ENCODE measurements at regions not wholly inside any gene's neighbourhood (a gene's known extent, or its start where the extent isn't known, plus 50 kb on each side); places are given as distances from the start of the nearest gene placed in this dataset.

- no peak for TF ChIP-seq ZBTB40 (IDR thresholded peaks at IDR 0.05; ENCODE audit: borderline replicate concordance)
- no peak for TF ChIP-seq CBX5 (IDR thresholded peaks at IDR 0.05; ENCODE audit: low read depth)
- TF ChIP-seq MEF2B (IDR thresholded peaks at IDR 0.05; ENCODE audit: partially characterized antibody, poor library complexity, severe bottlenecking), result no peak
Measured at GRCh38 chr14:87783071-87783470, 209.9 kb downstream of the GALC start (continued).

- H3K4me2 ChIP-seq (ENCODE audit: control insufficient read depth, insufficient read depth), result no peak overlapping the region
- no peak overlapping the region for H3K27ac ChIP-seq (ENCODE audit: control insufficient read depth, insufficient read depth)
- no peaks in the 10 kb centered on the region for H3K79me2 ChIP-seq (ENCODE audit: control insufficient read depth, insufficient read depth, low read length)
- ChIA-PET RAD21 (ENCODE audit: unreplicated experiment) (no interaction called here), SMC1A (ENCODE audit: uncharacterized antibody, unreplicated experiment) (no interaction called here), POLR2A (no interaction called here), CTCF (no interaction called here)
- no peaks in the 10 kb centered on the region for H3K27me3 ChIP-seq (replicated peaks in 1 of 2; ENCODE audit: control insufficient read depth in 2 of 2, insufficient read depth in 2 of 2, low read length in 1 of 2)
- BruUV-seq (replicated peaks), result no TSS peak
- in situ Hi-C loops (cut with MboI), result no loop called here
- no peaks in the 10 kb centered on the region for H3K4me1 ChIP-seq (ENCODE audit: control insufficient read depth, insufficient read depth, low read length)
- no peaks in the 10 kb centered on the region for H4K20me1 ChIP-seq (ENCODE audit: control insufficient read depth, insufficient read depth)
- H3K9ac ChIP-seq (ENCODE audit: control insufficient read depth, insufficient read depth, low read length), result no peak overlapping the region
- no peak for FAIRE-seq
- no peaks in the 10 kb centered on the region for H3K36me3 ChIP-seq (ENCODE audit: control insufficient read depth in 2 of 2, insufficient read depth in 2 of 2, low read length in 1 of 2)
- H2AFZ ChIP-seq (ENCODE audit: control insufficient read depth, low read depth, low read length), result no peak overlapping the region
- WGBS (ENCODE audit: insufficient coverage, insufficient replicate concordance, low lambda C conversion rate, missing lambda C conversion rate), result 44% methylated on average over 7 of the region's 7 CpGs
- no peak overlapping the region for H3K4me3 ChIP-seq
- H3K9me3 ChIP-seq (replicated peaks; ENCODE audit: control insufficient read depth, insufficient read depth, low read length), result no peaks in the 10 kb centered on the region
- intact Hi-C loops (cut with micrococcal nuclease; ENCODE audit: unreplicated experiment), result no loop called here
- DNase-seq (ENCODE audit: low read depth, low spot score), result no peak
- no peak for ATAC-seq
- no peak for TF ChIP-seq FOXM1 (IDR thresholded peaks at IDR 0.05; ENCODE audit: low read depth, low read length)
- TF ChIP-seq ATF7 (IDR thresholded peaks at IDR 0.05; ENCODE audit: low read depth), result no peak
- no peak for TF ChIP-seq TCF12 (IDR thresholded peaks at IDR 0.05; ENCODE audit: low read depth, low read length)
- no peak for TF ChIP-seq SIN3A (IDR thresholded peaks at IDR 0.05; ENCODE audit: low read depth, low read length)
- no peak for TF ChIP-seq ZBTB11 (CRISPR knock-in tag; IDR thresholded peaks at IDR 0.05)
- TF ChIP-seq MEF2A (IDR thresholded peaks at IDR 0.05; ENCODE audit: insufficient read depth, low read depth, low read length), result no peak
- no peak for TF ChIP-seq NRF1 (conservative IDR thresholded peaks at IDR 0.05; ENCODE audit: low read depth, low read length)
- TF ChIP-seq NBN (IDR thresholded peaks at IDR 0.05), result no peak
- TF ChIP-seq BMI1 (IDR thresholded peaks at IDR 0.05; ENCODE audit: borderline replicate concordance), result no peak
- TF ChIP-seq MTA3 (IDR thresholded peaks at IDR 0.05; ENCODE audit: borderline replicate concordance, low read length), result no peak
- no peak for TF ChIP-seq ZBTB40 (IDR thresholded peaks at IDR 0.05; ENCODE audit: borderline replicate concordance)
Measured at GRCh38 chr14:87772854-87773253, 220.1 kb downstream of the GALC start.
